ENCODE measurements at regions not wholly inside any gene's neighbourhood (a gene's known extent, or its start where the extent isn't known, plus 50 kb on each side); places are given as distances from the start of the nearest gene placed in this dataset.

DNA sequence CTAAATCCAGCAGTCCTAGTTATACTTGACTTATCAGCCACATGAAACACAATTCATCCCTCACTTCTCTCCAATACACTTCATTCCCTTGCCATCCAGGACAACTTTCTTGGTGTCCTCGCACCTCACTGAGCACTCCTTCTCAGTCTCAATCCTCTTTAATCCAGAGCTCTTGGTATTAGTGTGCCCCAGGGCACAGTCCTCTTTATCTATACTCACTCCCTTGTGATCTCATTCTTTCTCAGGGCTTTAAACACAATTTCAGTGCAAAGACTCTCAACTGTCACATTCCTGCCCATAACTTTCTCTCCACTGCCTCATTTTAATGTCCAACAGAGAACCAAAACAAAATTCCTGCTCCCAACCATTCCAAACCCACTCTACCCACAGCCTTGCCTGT, 60.8 kb upstream of the SPOPL start:
- TF ChIP-seq, protein P1, sequence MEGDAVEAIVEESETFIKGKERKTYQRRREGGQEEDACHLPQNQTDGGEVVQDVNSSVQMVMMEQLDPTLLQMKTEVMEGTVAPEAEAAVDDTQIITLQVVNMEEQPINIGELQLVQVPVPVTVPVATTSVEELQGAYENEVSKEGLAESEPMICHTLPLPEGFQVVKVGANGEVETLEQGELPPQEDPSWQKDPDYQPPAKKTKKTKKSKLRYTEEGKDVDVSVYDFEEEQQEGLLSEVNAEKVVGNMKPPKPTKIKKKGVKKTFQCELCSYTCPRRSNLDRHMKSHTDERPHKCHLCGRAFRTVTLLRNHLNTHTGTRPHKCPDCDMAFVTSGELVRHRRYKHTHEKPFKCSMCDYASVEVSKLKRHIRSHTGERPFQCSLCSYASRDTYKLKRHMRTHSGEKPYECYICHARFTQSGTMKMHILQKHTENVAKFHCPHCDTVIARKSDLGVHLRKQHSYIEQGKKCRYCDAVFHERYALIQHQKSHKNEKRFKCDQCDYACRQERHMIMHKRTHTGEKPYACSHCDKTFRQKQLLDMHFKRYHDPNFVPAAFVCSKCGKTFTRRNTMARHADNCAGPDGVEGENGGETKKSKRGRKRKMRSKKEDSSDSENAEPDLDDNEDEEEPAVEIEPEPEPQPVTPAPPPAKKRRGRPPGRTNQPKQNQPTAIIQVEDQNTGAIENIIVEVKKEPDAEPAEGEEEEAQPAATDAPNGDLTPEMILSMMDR (IDR thresholded peaks at IDR 0.05), result no peak
- TF ChIP-seq POLR2A (IDR thresholded peaks at IDR 0.05), result no peak
- TF ChIP-seq EP300 (IDR thresholded peaks at IDR 0.05), result no peak

All from gastroesophageal sphincter (tissue), 3 donors.